ENCODE measurements at regions not wholly inside any gene's neighbourhood (a gene's known extent, or its start where the extent isn't known, plus 50 kb on each side); places are given as distances from the start of the nearest gene placed in this dataset.

DNA sequence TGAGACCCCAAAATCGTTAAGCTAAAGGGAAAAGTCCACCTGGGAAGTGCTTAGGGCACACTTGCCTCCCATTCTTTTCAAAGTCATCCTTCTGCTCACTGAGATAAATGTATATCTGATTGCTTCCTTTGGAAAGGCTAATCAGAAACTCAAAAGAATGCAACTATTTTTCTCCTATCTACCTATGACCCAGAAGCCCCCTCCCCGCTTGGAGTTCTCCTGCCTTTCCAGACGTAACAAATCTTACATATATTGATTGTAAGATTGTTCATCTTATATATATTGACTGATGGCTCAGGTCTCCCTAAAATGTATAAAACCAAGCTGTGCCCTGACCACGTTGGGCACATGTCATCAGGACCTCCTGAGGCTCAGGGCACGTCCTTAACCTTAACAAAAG lies 56.8 kb upstream of the ACAN start:
- no peak for TF ChIP-seq POLR2A (IDR thresholded peaks at IDR 0.05)
- no peak for TF ChIP-seq POLR2AphosphoS5 (IDR thresholded peaks at IDR 0.05)
- TF ChIP-seq, protein P1, sequence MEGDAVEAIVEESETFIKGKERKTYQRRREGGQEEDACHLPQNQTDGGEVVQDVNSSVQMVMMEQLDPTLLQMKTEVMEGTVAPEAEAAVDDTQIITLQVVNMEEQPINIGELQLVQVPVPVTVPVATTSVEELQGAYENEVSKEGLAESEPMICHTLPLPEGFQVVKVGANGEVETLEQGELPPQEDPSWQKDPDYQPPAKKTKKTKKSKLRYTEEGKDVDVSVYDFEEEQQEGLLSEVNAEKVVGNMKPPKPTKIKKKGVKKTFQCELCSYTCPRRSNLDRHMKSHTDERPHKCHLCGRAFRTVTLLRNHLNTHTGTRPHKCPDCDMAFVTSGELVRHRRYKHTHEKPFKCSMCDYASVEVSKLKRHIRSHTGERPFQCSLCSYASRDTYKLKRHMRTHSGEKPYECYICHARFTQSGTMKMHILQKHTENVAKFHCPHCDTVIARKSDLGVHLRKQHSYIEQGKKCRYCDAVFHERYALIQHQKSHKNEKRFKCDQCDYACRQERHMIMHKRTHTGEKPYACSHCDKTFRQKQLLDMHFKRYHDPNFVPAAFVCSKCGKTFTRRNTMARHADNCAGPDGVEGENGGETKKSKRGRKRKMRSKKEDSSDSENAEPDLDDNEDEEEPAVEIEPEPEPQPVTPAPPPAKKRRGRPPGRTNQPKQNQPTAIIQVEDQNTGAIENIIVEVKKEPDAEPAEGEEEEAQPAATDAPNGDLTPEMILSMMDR (IDR thresholded peaks at IDR 0.05): no peak
